HEK293 (cell line): ENCODE measurements at regions not wholly inside any gene's neighbourhood (a gene's known extent, or its start where the extent isn't known, plus 50 kb on each side); places are given as distances from the start of the nearest gene placed in this dataset.
A peak's percentile ranks its signal among the peaks of the same experiment; 100 is the strongest.

Source experiments
- CTCF ChIA-PET: fragments of 350-600 bp; formaldehyde crosslinking; extraction: SDS; loops from one replicate; lab custom pipeline; 2021; ENCODE audit warnings: antibody characterized with exemption; lab: Yijun Ruan, JAX
- POLR2A ChIA-PET: fragments of 300-600 bp; formaldehyde crosslinking; extraction: SDS; loops from one replicate; lab custom pipeline; 2020; ENCODE audit warnings: antibody characterized with exemption, inconsistent platforms; lab: Yijun Ruan, JAX
- H3K27ac ChIP-seq: fragments of 200-500 bp; sonication (Bioruptor generic); 2 replicates; pipeline ENCODE4 v1.5.1; 2014; ENCODE audit warnings: low read depth, low read length, control low read depth, inconsistent platforms; ENCODE audit errors: extremely low read depth
- H3K36me3 ChIP-seq, 2 experiments: fragments of 200-500 bp in 1 of 2; sonication (Bioruptor generic) in 1 of 2; 1 replicate in 1 of 2; 2 replicates in 1 of 2; pipeline ENCODE4 v1.5.1; 2014 to 2017; ENCODE audit warnings: inconsistent platforms in 2 of 2, low read length in 2 of 2; ENCODE audit not compliant: control insufficient read depth in 2 of 2, insufficient read depth in 1 of 2
- H3K4me1 ChIP-seq: fragments of 200-500 bp; sonication (Bioruptor generic); 2 replicates; pipeline ENCODE4 v1.5.1; 2014; ENCODE audit warnings: mild to moderate bottlenecking, low read length, inconsistent platforms; ENCODE audit not compliant: control insufficient read depth, insufficient read depth
- H3K4me3 ChIP-seq: 2 replicates; pipeline ENCODE4 v1.5.1; 2011; ENCODE audit warnings: low read depth, mild to moderate bottlenecking, control low read depth, low read length, moderate library complexity
- H3K9me3 ChIP-seq: fragments of 200-500 bp; sonication (Bioruptor generic); 2 replicates; pipeline ENCODE4 v1.5.1; 2014; ENCODE audit warnings: low read depth, low read length, inconsistent platforms; ENCODE audit not compliant: control insufficient read depth, insufficient read depth
- EGR2 ChIP-seq: fragments of 450-650 bp; formaldehyde crosslinking; IDR thresholded peaks from 2 replicates; pipeline ENCODE4 v1.5.1; 2016; ENCODE audit warnings: low read depth, missing biosample characterization, missing genetic modification characterization
- KLF1 ChIP-seq: fragments of 450-650 bp; formaldehyde crosslinking; IDR thresholded peaks from 2 replicates; pipeline ENCODE4 v1.5.1; 2016; ENCODE audit warnings: missing biosample characterization, missing genetic modification characterization
- OVOL3 ChIP-seq: fragments of 450-650 bp; formaldehyde crosslinking; IDR thresholded peaks from 2 replicates; pipeline ENCODE4 v1.5.1; 2016; ENCODE audit warnings: missing biosample characterization, missing genetic modification characterization
- REST ChIP-seq: fragments of 450-650 bp; formaldehyde crosslinking; IDR thresholded peaks from 2 replicates; pipeline ENCODE4 v1.5.1; 2016; ENCODE audit warnings: missing biosample characterization, missing genetic modification characterization
- ZBTB10 ChIP-seq: fragments of 450-650 bp; formaldehyde crosslinking; IDR thresholded peaks from 2 replicates; pipeline ENCODE4 v1.5.1; 2016; ENCODE audit warnings: missing biosample characterization, missing genetic modification characterization
- ZBTB17 ChIP-seq: fragments of 450-650 bp; formaldehyde crosslinking; IDR thresholded peaks from 2 replicates; pipeline ENCODE4 v1.5.1; 2016; ENCODE audit warnings: missing biosample characterization, missing genetic modification characterization
- ZBTB48 ChIP-seq: fragments of 450-650 bp; formaldehyde crosslinking; IDR thresholded peaks from 2 replicates; pipeline ENCODE4 v1.5.1; 2016; ENCODE audit warnings: missing biosample characterization, missing genetic modification characterization
- ZBTB7A ChIP-seq: fragments of 450-650 bp; formaldehyde crosslinking; IDR thresholded peaks from 2 replicates; pipeline ENCODE4 v1.5.1; 2016; ENCODE audit warnings: low read depth, missing biosample characterization, missing genetic modification characterization
- ZIC2 ChIP-seq: fragments of 450-650 bp; formaldehyde crosslinking; IDR thresholded peaks from 2 replicates; pipeline ENCODE4 v1.5.1; 2016; ENCODE audit warnings: missing biosample characterization, missing genetic modification characterization
- ZNF2 ChIP-seq: fragments of 450-650 bp; formaldehyde crosslinking; IDR thresholded peaks from 2 replicates; pipeline ENCODE4 v1.5.1; 2016; ENCODE audit warnings: missing biosample characterization, missing genetic modification characterization
- ZNF24 ChIP-seq: fragments of 450-650 bp; formaldehyde crosslinking; IDR thresholded peaks from 2 replicates; pipeline ENCODE4 v1.5.1; 2016; ENCODE audit warnings: missing biosample characterization, missing genetic modification characterization
- ZNF324 ChIP-seq: fragments of 450-650 bp; formaldehyde crosslinking; IDR thresholded peaks from 2 replicates; pipeline ENCODE4 v1.5.1; 2016; ENCODE audit warnings: missing biosample characterization, missing genetic modification characterization
- ZNF335 ChIP-seq: fragments of 450-650 bp; formaldehyde crosslinking; conservative IDR thresholded peaks from 2 replicates; pipeline ENCODE4 v1.5.1; 2016; ENCODE audit warnings: missing biosample characterization, missing genetic modification characterization
- ZNF391 ChIP-seq: fragments of 450-650 bp; formaldehyde crosslinking; IDR thresholded peaks from 2 replicates; pipeline ENCODE4 v1.5.1; 2016; ENCODE audit warnings: low read depth, missing biosample characterization, missing genetic modification characterization, borderline replicate concordance
- ZNF394 ChIP-seq: fragments of 450-650 bp; formaldehyde crosslinking; IDR thresholded peaks from 2 replicates; pipeline ENCODE4 v1.5.1; 2016; ENCODE audit warnings: missing biosample characterization, missing genetic modification characterization, mild to moderate bottlenecking, moderate library complexity, borderline replicate concordance
- ZNF449 ChIP-seq: fragments of 450-650 bp; formaldehyde crosslinking; IDR thresholded peaks from 2 replicates; pipeline ENCODE4 v1.5.1; 2017; ENCODE audit warnings: missing biosample characterization, mild to moderate bottlenecking, missing genetic modification characterization, moderate library complexity
- ZNF521 ChIP-seq: fragments of 450-650 bp; formaldehyde crosslinking; IDR thresholded peaks from 2 replicates; pipeline ENCODE4 v1.5.1; 2017; ENCODE audit warnings: missing biosample characterization, mild to moderate bottlenecking, missing genetic modification characterization
- ZNF530 ChIP-seq: fragments of 450-650 bp; formaldehyde crosslinking; IDR thresholded peaks from 2 replicates; pipeline ENCODE4 v1.5.1; 2016; ENCODE audit warnings: low read depth, missing biosample characterization, missing genetic modification characterization
- ZNF548 ChIP-seq: fragments of 450-650 bp; formaldehyde crosslinking; IDR thresholded peaks from 2 replicates; pipeline ENCODE4 v1.5.1; 2016; ENCODE audit warnings: missing biosample characterization, missing genetic modification characterization
- ZNF549 ChIP-seq: fragments of 450-650 bp; IDR thresholded peaks from 2 replicates; pipeline ENCODE4 v1.5.1; 2018; ENCODE audit warnings: missing biosample characterization, missing genetic modification characterization, mild to moderate bottlenecking, inconsistent platforms, moderate library complexity
- ZNF585B ChIP-seq: fragments of 450-650 bp; formaldehyde crosslinking; IDR thresholded peaks from 2 replicates; pipeline ENCODE4 v1.5.1; 2016; ENCODE audit warnings: missing biosample characterization, missing genetic modification characterization
- ZNF621 ChIP-seq: fragments of 450-650 bp; formaldehyde crosslinking; IDR thresholded peaks from 2 replicates; pipeline ENCODE4 v1.5.1; 2017; ENCODE audit warnings: missing biosample characterization, missing genetic modification characterization
- ZNF776 ChIP-seq: fragments of 450-650 bp; formaldehyde crosslinking; IDR thresholded peaks from 2 replicates; pipeline ENCODE4 v1.5.0; 2017; ENCODE audit warnings: missing biosample characterization, missing genetic modification characterization, borderline replicate concordance
- ZNF791 ChIP-seq: fragments of 450-650 bp; formaldehyde crosslinking; IDR thresholded peaks from 2 replicates; pipeline ENCODE4 v1.5.1; 2016; ENCODE audit warnings: missing biosample characterization, missing genetic modification characterization
- ZSCAN18 ChIP-seq: fragments of 450-650 bp; formaldehyde crosslinking; IDR thresholded peaks from 2 replicates; pipeline ENCODE4 v1.5.1; 2016; ENCODE audit warnings: missing biosample characterization, missing genetic modification characterization
- ZSCAN4 ChIP-seq: fragments of 450-650 bp; formaldehyde crosslinking; IDR thresholded peaks from 2 replicates; pipeline ENCODE4 v1.5.1; 2017; ENCODE audit warnings: missing biosample characterization, missing genetic modification characterization

GRCh38 chr3:107870943-107871638 is 219.7 kb downstream of the CD47 start:
- no peak for TF ChIP-seq ZNF548 (tag by site-specific recombination)
- TF ChIP-seq ZIC2 (tag by site-specific recombination): no peak
- TF ChIP-seq OVOL3 (tag by site-specific recombination): no peak
- TF ChIP-seq ZNF776 (tag by site-specific recombination): no peak
- no peak for TF ChIP-seq ZNF324 (tag by site-specific recombination)
- TF ChIP-seq ZBTB17 (tag by site-specific recombination): no peak
- no peak for TF ChIP-seq KLF1 (tag by site-specific recombination)
- no peak for TF ChIP-seq ZNF2 (tag by site-specific recombination)
- no peak for TF ChIP-seq ZNF24 (tag by site-specific recombination)
- TF ChIP-seq ZNF621 (tag by site-specific recombination): no peak
- TF ChIP-seq ZNF391 (tag by site-specific recombination): no peak
- no peak for TF ChIP-seq ZBTB10
- TF ChIP-seq ZSCAN18 (tag by site-specific recombination): no peak
- no peak for TF ChIP-seq ZNF335
- no peak for TF ChIP-seq EGR2 (tag by site-specific recombination)
- TF ChIP-seq ZNF521 (tag by site-specific recombination): no peak
- no peak for TF ChIP-seq ZNF394 (tag by site-specific recombination)
- no peak for TF ChIP-seq ZSCAN4 (tag by site-specific recombination)
- H3K36me3 ChIP-seq: no peaks in the 10 kb centered on the region
- H3K27ac ChIP-seq: no peak overlapping the region
- ChIA-PET POLR2A (no interaction called here), CTCF (interaction anchor here (0.7 kb wide), 1 partner anchor 54 kb away, joined by 3 read pairs; no protein-coding TSS in a partner anchor)
- H3K4me3 ChIP-seq: no peak overlapping the region
- no peaks in the 10 kb centered on the region for H3K9me3 ChIP-seq
- H3K4me1 ChIP-seq: no peaks in the 10 kb centered on the region; the same call in 1 of the 2 replicates

GRCh38 chr3:107870096-107870495 is 220.7 kb downstream of the CD47 start:
- Histone ChIP-seq H3K27ac (no peak overlapping the region), H3K4me3 (no peak overlapping the region), H3K4me1 (no peaks in the 10 kb centered on the region; the same call in 1 of the 2 replicates), H3K36me3 (no peaks in the 10 kb centered on the region), H3K9me3 (no peaks in the 10 kb centered on the region)
- ChIA-PET POLR2A (no interaction called here), CTCF (interaction anchor here (0.6 kb wide), 1 partner anchor 220 kb away, joined by 4 read pairs; no protein-coding TSS in a partner anchor)
- TF ChIP-seq ZNF791 (tag by site-specific recombination): no peak
- no peak for TF ChIP-seq ZBTB48 (tag by site-specific recombination)
- TF ChIP-seq ZBTB7A (tag by site-specific recombination): no peak
- TF ChIP-seq ZNF530 (tag by site-specific recombination): no peak
- TF ChIP-seq ZNF549 (tag by site-specific recombination): peak; percentile 98
- TF ChIP-seq ZNF585B: no peak
- no peak for TF ChIP-seq REST (tag by site-specific recombination)
- peak; percentile 45; the same call in 1 of the 2 replicates for TF ChIP-seq ZNF449 (tag by site-specific recombination)
